HG03039 (cell line): ENCODE measurements at regions not wholly inside any gene's neighbourhood (a gene's known extent, or its start where the extent isn't known, plus 50 kb on each side); places are given as distances from the start of the nearest gene placed in this dataset.
A peak's percentile ranks its signal among the peaks of the same experiment; 100 is the strongest.

Experiments used
- ATAC-seq: cut with Tn5 transposase; IDR thresholded peaks from one replicate; pipeline ENCODE4 v1.9.1; 2021; ENCODE audit warnings: mild to moderate bottlenecking, moderate library complexity; ENCODE audit not compliant: unreplicated experiment

DNA sequence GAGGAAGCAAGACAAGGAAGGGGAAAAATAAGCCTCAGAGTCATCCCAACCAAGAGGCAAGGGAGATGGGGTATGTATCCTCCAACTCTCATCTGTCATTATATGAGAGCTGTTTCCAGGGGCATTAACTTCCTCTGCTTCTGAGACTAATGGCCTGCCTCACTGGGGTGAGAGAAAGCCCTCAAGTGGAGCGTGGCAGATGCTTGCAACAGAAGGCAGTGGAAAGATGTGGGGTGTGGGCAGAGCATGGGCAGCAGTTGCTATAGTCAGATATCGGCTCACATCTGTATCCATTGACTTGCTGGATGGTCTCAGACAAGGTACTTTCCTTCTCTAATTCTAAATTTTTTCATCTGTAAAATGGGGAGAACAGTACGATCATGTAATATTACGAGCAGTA, 81.7 kb upstream of the PLCL2 start:
- no peak for ATAC-seq

DNA sequence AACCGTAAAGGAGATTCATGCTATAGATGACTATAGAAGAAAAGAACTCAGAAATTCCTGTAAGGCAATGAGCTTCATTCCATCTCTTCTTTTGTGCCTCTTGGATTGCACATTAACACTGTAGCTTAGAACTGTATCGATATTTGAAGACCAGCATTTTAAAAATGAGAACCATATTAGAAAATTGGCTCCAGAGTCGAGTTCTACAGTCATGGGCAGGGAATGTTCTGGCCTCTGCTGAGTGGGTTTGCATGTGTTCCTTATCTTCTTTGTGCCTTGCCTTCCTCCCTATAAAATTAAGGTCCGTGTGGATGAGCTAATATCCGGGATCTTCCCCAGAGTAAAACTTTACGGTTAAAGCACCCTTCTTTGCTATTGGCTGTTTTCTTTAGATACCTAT, 77.4 kb upstream of the PLCL2 start:
- no peak for ATAC-seq

DNA sequence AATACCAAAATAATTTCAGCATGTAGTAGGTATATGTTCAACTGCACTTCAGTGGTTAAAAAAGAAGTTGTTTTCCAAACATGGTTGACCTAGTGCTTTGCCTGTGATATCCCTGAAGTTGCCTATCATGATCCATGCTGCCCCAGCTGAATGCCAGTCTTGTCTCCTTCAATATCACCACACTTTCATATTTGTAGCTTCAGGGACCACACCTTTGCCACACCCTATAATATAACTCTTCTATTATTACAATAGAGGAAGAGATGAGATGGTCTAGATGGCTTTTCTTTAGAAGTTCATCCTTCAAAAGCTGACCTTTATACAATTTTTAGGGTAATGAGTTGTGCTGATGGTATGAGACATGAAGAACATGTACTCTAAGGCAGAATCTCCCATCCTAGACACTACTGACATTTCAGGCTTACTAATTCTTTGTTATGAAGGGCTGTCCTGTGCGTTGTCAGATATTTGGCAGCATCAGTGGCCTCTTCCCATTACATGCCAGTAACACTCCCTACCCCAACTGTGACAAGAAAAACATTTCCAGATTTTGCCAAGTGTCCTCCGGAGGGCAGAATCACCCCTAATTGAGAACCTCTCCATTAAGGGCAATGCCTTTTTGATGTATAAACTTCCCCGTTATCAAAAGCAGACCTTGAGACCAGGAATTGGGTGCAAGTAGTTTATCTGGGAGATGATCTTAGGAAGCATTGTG, 76.2 kb upstream of the PLCL2 start:
- no peak for ATAC-seq

DNA sequence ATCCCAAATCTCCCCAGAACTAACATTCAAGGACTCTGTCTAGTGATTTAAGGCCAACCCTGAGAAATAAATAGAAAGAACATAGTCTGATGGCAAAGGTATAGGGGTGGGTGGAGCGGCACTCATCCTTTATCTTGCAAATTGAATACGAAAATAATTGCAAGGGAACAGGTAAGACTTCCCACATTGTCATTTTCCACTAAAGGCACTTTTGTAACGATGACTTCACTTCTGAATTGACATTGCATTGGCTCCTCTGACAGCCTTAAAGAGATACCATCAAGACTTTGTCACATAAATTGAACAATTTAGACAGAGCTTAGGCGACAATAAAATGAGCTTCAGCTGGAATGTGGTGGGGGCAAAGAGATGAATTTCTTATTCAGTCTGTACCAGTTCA, 75.3 kb upstream of the PLCL2 start:
- ATAC-seq, result no peak

DNA sequence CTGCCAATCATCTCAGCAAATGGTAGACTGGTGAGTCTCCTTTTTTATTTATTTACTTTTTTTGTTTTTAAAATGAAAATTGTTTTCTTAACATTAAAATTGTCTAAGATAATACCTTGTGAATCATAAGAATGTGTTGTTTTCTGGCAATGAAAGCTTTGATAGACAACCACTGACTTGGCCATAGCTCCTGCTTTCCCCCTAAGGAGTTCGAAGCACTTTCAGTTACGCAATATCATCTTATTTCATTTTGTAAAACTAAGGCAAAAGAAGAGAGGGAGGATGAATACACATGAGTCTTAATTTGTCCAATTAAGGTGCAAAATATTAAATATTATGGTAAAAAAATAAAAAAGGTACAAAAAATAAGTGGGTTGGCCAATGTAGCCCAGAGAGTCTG, 74.8 kb upstream of the PLCL2 start:
- no peak for ATAC-seq

DNA sequence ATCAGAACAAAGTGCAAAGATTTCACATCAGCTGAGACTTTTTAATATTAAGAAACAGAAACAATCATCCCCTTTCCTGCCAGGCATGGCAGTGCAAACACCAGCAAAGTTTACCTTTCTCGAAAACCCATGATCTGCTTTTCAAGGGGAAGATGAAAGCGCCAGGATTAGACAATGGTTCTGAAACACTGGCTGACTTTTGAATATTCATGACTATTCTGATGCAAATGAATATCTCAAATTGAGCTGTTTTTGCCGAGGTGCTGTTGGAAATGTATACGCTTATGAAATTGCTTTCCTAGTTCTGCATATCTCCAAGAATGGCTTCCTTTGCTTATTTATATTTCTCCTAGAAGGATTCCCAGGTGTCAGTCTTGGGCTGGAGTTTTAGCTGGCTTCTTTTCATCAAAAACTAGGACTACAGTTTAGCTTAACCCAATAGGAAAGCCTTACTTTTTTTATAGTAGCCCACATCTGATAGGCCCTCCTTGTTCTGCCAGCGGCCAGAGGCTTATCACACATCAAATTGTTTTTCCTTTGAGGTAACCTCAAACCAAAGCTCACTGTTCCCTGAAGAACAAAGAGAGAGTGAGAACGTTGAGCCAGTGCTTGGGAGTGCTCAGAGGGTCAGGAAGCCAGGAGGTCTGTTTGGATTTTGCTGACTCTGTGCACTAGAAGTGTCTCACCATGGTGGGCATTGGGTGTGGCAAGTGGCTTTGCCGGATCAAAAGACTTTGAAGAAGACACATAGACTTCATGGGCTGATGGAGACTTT, 74.0 kb upstream of the PLCL2 start:
- no peak for ATAC-seq

DNA sequence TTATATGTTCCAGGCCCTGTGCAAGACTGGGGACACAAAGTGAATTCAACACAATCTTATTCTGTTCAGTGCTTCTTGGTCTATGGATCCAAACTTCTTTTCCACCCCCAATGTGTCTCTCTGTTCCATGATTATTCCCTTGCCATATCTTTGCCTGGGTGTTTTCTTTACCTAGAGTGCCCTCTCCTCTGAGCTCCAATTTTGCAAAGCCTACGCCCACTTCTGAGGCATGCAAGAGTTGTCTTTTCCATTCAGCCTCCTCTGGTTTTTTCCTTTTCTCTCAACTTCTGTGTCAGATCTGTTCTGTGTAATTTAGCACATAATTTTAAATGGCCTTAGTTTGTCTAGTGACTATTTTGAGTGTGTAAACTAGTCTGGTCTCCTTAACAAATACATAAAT, 72.8 kb upstream of the PLCL2 start:
- ATAC-seq, result no peak

DNA sequence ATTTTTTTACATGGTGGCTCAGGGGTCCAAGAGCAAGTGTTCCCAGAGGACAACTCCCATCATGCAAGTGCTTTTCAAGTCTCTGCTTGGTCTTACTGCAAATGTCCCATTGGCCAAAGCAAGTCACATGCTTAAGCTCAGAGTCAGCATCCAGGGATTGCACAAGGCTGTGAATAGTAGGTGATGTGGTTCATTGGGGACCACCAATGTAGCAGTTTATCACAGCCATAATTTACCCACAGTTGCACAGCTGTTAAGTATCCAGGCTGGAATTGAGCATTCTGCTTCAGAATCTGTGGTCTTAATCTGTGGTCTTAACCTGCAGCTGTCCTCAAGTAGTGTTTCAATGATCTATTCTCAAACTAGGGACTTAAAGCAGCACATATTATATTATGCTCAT, 71.4 kb upstream of the PLCL2 start:
- ATAC-seq, result no peak

DNA sequence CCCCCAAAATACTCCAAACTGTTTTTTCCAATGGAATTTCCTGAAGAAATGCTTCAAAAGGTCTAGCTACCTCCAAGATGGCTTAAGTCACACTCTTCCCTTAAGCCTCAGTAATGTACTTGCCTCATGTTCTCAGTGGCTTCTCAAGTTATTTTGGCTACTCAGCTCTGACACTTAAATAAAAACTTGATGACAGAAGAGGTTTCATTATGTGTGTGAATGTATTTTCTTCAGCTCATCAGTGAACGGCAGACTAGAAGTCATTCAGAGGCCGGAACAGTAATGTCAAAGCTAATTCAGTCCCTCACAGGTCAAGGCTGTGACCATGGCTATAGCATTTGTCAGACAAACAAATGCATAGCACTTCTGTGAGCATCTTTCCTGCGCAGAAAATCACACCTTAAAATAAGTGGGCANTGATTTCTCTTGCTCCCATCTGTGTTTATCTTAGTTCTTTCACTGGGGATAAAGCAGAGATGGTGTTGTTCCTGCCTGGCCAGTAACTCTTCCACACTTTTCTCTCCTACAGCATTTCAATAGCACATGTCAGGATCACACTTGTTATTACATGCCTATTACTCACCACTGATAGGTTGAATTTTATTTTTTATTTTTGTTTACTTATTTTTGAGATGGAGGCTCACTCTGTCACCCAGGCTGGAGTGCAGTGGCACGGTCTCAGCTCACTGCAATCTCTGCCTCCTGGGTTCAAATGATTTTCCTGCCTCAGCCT, 68.5 kb upstream of the PLCL2 start:
- ATAC-seq, result peak; percentile 83

DNA sequence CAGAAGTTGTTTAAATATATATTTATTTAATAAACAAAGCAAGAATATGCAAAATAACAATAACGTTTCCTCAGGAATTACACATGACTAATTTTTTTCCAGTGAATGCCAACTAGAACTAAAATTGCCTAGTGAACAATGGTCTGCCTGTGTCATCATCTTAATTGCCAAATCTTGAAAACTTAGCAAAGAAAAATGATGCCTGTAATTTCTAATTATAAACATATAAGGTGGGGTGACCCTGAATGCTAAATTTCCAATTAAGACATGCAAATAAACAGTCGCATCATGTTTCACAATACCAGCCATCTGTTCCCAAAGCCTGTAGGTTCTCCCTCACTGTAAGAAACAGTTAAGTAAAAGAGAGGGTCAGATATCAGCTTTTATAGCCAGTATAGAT, 67.6 kb upstream of the PLCL2 start:
- no peak for ATAC-seq

DNA sequence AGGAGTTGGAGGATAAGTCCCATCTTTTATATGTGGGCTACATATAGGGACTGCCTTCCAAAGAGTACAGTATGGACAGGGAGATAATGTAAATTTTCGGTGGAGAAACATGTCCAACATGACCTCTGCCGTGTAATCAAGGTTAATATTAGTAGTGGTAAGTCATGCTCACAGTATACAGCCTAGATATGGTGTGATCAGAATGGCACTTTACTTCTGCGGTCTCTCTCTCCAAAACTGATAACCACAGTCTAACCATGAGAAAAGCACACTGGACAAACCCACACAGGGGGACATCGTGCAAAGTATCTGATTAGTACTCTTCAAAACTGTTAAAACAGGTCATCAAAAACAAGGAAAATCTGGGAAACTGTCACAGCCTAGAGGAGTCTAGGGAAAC, 66.6 kb upstream of the PLCL2 start:
- no peak for ATAC-seq

DNA sequence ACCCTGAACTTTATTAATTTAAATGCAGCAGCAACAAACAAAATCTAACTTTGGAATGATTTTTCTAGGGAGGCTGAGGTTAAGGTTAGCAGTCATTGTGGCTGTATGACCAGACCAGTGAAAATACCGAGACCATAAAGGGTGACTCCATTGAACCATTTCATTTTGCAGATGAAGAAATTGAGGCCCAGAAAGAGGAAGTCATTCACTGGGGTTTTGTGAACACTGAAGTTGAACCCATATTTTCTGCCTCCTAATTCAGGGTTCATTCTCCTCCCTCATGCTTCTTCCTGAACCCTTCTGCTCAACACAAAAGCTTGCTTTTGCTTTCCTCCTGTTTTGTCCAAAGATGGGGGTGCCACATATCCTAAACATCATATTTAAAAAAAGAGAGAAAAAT, 65.8 kb upstream of the PLCL2 start:
- ATAC-seq, result no peak

DNA sequence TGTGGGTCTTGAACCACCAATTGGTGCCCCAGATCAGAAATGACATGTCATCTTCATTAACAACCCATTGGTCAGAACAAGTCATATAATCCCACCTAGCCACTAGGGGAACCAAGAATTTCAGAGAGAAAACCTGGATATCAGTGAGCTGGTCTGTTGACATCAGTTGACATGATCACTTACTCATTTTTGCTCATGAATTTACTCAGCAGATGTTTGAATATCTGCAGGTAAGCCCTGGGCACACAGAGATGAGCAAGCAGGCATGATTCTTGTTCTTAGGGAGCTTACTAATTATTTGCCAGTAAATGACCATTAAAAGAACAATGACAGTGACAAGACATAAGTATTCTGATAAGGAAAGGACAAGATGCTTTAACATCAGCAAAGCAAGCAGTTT, 64.3 kb upstream of the PLCL2 start:
- ATAC-seq, result no peak

DNA sequence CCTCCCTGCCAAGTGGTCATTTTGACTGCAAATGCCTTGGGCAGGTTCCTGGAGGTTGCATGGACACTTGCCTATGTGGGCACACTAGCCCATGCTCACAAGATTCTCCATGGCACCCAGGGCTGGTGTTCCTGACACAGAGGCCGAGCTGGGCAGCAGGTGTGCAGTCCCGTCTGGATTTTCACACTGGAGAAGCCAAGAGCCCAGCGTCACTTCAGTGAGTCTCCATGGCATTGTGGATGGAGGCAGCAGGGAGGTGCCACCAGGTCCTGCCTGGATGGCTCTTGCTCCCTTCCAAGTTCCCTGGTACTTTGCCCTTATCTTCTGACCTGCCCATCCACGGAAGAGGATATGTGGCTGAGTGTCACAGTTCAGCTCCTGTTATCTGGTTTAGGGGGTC, 63.7 kb upstream of the PLCL2 start:
- ATAC-seq, result no peak

DNA sequence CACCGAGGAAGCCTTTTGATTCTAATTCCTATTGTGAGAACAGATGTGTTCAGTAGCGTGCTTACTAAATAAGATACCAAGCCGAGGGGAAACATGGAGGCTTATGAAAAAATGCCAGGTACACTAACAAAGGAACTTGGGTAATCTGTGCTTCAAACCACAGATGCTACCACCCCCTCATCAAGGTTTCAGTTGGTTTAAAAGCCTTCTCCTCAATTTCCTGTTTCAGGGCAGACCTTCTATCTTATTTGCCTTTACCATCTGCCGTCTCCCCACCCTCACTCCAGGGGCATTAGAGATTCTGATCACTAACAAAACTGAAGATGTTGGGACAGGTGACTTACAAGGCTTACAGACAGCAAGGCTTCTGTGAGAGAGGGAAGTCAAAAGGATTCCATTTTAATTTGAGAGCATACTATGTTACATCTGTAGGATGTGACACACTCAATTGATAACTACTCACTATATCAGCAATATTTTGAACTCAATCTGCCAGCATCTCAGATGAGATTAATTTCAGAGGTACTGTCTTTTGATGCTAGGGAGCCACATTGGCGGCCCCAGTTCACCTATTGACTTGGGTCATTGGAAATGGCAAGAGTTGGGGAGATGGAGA, 60.6 kb upstream of the PLCL2 start:
- peak; percentile 73 for ATAC-seq

DNA sequence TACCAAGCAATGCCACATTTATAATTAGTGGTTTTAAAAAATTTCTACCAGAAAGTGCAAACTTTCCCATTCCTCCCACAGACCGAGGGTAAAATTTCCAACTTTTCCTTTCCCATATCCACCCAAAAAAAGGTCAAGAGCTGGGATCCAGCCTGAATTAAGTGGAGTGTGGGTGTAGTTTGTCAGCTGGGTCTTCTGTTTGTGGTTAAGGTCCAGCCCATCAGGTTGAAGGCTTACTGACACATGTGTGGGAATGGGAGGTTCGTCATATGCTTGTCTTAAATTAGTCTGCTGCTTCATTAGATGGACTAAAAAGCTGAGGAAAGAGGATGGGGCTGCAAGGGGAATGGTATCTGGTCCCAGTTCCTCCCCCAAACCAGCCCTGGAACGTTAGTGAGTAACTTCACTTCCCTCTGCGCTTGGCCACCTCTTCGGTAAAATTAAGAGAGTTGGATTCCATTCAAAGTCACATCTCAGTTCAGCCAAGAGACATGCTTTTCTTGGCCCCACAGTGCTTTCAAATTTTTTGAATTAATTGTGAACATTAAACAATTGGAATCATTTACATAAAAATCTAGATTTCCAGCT, 59.0 kb upstream of the PLCL2 start:
- no peak for ATAC-seq

DNA sequence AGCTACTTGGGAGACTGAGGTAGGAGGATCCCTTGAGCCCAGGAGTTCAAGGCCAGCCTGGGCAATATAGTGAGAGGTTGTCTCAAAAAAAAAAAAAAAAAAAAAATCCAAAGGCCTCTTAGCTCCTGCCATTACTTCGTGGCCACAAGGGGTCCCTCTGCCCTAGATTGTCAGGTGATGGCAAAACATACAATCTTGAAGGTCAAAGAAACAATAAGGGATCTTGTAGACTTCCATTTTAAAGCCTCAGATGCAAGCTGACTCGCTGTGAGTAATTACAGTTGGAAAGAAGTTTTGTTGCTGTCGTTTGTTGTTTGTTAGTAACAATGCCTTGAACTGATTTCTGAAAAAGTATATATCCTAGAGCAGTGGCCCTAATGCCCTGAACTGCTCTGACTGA, 55.9 kb upstream of the PLCL2 start:
- ATAC-seq, result no peak

DNA sequence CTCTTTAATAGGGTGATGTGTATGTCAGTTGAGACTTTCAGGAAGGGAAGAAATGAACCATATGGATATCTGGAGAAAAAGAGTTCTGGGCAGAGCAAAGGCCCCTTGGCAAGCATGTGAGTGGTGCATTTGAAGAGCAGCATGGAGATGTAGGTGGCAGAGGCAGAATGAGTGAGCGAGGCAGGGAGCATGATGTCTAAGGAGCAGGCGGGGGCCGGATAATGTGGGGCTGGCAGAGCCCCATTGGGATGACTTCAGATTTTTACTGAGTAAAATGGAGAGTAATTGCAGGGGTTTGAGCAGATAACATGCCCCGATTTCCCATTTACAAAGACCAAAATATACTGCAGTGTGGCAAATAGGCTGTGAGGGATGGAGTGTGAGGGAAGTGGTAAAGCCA, 52.9 kb upstream of the PLCL2 start:
- no peak for ATAC-seq

DNA sequence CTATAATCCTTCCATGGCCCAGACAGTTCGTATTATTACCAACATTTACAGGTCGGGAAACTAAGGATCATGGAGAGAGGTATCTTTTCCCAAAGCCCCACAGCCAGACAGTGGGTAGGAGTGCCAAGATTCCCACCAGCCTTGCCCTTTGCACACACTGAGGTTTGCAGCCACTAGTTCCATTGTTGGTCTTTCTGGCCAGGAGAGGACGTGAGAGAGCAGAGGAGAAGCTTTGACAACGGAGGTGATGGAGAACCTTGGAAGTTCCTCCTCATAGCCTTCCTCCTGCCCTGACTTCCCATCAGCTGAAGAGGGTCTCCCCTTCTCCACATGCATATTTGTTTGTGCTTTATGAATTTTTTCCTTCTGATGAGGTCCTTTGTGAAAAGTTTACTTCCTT, 50.5 kb upstream of the PLCL2 start:
- no peak for ATAC-seq

DNA sequence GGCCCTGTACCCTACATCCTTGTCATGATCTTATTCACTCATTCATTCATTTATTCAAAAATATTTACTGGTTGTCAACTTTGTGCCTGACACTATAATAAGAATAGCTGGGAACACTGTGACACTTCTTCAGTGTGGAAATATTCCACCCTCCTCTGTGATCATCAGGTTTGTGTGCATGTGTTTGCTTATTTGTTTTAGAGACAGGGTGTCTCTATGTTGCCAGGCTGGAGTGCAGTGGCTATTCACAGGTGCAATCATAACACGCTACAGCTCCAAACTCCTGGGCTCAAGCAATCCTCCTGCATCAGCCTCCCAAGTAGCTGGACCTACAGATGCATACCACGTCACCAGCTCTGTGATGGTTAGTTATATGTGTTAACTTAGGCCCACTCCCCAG, 50.0 kb upstream of the PLCL2 start:
- ATAC-seq, result no peak
